ENCODE measurements at regions not wholly inside any gene's neighbourhood (a gene's known extent, or its start where the extent isn't known, plus 50 kb on each side); places are given as distances from the start of the nearest gene placed in this dataset.

DNA sequence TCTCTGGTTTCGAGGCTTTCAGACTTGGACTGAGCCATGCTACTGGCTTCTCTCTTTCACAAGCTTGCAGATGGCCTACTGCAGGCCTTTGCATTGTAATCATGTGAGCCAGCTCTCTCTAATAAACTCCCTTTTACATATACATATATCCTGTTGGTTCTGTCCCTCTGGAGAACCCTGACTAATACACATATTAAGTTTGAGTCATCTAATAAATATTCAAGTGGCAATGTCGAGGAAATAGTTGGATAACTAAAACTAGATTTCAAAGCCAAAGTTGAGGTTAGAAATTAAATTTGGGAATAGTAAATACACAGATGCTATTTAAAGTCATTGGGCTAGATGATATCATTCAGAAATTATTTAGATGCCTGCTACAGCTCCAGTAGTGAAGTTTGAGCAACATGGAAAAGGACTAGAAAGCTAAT is 1343.4 kb downstream of the GRIK2 start:
- TF ChIP-seq IRF1 (CRISPR knock-in tag; IDR thresholded peaks at IDR 0.05) (no peak), MXD4 (CRISPR knock-in tag; IDR thresholded peaks at IDR 0.05; ENCODE audit: borderline replicate concordance) (no peak), CREM (CRISPR knock-in tag; IDR thresholded peaks at IDR 0.05) (no peak), GRHL2 (CRISPR knock-in tag; IDR thresholded peaks at IDR 0.05; ENCODE audit: insufficient replicate concordance, severe bottlenecking) (no peak), CDX4 (CRISPR knock-in tag; IDR thresholded peaks at IDR 0.05; ENCODE audit: borderline replicate concordance) (no peak), TEAD4 (CRISPR knock-in tag; IDR thresholded peaks at IDR 0.05) (no peak), MAX (CRISPR knock-in tag; IDR thresholded peaks at IDR 0.05) (no peak), SMAD4 (CRISPR knock-in tag; IDR thresholded peaks at IDR 0.05) (no peak), ATF1 (CRISPR knock-in tag; IDR thresholded peaks at IDR 0.05) (no peak), USF1 (CRISPR knock-in tag; IDR thresholded peaks at IDR 0.05) (no peak), ARID4B (CRISPR knock-in tag; IDR thresholded peaks at IDR 0.05; ENCODE audit: borderline replicate concordance) (no peak), ZNF232 (CRISPR knock-in tag; IDR thresholded peaks at IDR 0.05) (no peak), E2F1 (CRISPR knock-in tag; IDR thresholded peaks at IDR 0.05) (no peak), ESRRA (CRISPR knock-in tag; IDR thresholded peaks at IDR 0.05; ENCODE audit: borderline replicate concordance) (no peak), FOXK1 (CRISPR knock-in tag; IDR thresholded peaks at IDR 0.05) (no peak), MYBL2 (CRISPR knock-in tag; IDR thresholded peaks at IDR 0.05) (no peak)
- no peak overlapping the region for H3K4me3 Mint-ChIP-seq
- POLR2A ChIA-PET = no interaction called here
- ATAC-seq = 0 out of 2 replicates have a peak, but pooled peaks have one; percentile 16
- peaks cover 16% of the 10 kb centered on the region for H3K4me1 Mint-ChIP-seq
- H3K36me3 Mint-ChIP-seq = no peaks in the 10 kb centered on the region
- H3K27ac Mint-ChIP-seq = no peak overlapping the region
- H3K9me3 Mint-ChIP-seq = no peaks in the 10 kb centered on the region
- CTCF ChIA-PET = no interaction called here
- DNase-seq (ENCODE audit: low spot score) = no peak
- no peaks in the 10 kb centered on the region for H3K27me3 Mint-ChIP-seq (ENCODE audit: low read depth)

DNA sequence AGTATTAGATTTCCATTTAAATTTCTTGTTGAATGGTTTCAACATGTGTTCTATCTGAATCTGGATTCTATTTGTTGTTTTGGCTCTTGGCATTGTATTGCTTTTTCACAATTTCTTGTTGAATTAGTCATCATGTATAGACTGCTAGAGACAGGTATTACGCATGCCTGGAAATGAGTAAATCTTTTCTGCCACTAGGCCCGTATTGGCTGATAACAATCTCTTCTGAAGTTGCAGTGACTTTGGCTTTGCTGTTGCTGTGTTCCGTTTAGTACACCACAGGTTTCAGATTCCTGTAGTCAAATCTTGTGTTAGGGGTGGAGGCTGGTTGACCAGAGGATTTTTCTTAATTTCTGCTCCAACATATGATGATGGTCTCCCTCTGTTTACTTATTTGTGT is 1339.4 kb downstream of the GRIK2 start:
- DNase-seq (ENCODE audit: low spot score) (no peak), ATAC-seq (no peak)
- no peak overlapping the region for H3K4me3 Mint-ChIP-seq
- peaks cover 9% of the 10 kb centered on the region for H3K9me3 Mint-ChIP-seq
- H3K4me1 Mint-ChIP-seq = peaks cover 7% of the 10 kb centered on the region
- H3K36me3 Mint-ChIP-seq = no peaks in the 10 kb centered on the region
- no peak overlapping the region for H3K27ac Mint-ChIP-seq
- CTCF ChIA-PET = no interaction called here
- H3K27me3 Mint-ChIP-seq (ENCODE audit: low read depth) = no peaks in the 10 kb centered on the region
- POLR2A ChIA-PET = no interaction called here
- no peak for TF ChIP-seq ZNF317 (CRISPR knock-in tag; IDR thresholded peaks at IDR 0.05; ENCODE audit: borderline replicate concordance, low read depth)
- TF ChIP-seq, protein P1, sequence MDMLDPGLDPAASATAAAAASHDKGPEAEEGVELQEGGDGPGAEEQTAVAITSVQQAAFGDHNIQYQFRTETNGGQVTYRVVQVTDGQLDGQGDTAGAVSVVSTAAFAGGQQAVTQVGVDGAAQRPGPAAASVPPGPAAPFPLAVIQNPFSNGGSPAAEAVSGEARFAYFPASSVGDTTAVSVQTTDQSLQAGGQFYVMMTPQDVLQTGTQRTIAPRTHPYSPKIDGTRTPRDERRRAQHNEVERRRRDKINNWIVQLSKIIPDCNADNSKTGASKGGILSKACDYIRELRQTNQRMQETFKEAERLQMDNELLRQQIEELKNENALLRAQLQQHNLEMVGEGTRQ (CRISPR knock-in tag; IDR thresholded peaks at IDR 0.05) = no peak
- TF ChIP-seq GABPB1 (CRISPR knock-in tag; IDR thresholded peaks at IDR 0.05) = no peak
- no peak for TF ChIP-seq MXD4 (CRISPR knock-in tag; IDR thresholded peaks at IDR 0.05; ENCODE audit: borderline replicate concordance)
- TF ChIP-seq TEAD1 (CRISPR knock-in tag; IDR thresholded peaks at IDR 0.05) = no peak
- no peak for TF ChIP-seq ZNF396 (CRISPR knock-in tag; IDR thresholded peaks at IDR 0.05; ENCODE audit: borderline replicate concordance)
- no peak for TF ChIP-seq PREB (CRISPR knock-in tag; IDR thresholded peaks at IDR 0.05; ENCODE audit: borderline replicate concordance)
- TF ChIP-seq EMX1 (CRISPR knock-in tag; IDR thresholded peaks at IDR 0.05) = no peak
- TF ChIP-seq, protein P2, sequence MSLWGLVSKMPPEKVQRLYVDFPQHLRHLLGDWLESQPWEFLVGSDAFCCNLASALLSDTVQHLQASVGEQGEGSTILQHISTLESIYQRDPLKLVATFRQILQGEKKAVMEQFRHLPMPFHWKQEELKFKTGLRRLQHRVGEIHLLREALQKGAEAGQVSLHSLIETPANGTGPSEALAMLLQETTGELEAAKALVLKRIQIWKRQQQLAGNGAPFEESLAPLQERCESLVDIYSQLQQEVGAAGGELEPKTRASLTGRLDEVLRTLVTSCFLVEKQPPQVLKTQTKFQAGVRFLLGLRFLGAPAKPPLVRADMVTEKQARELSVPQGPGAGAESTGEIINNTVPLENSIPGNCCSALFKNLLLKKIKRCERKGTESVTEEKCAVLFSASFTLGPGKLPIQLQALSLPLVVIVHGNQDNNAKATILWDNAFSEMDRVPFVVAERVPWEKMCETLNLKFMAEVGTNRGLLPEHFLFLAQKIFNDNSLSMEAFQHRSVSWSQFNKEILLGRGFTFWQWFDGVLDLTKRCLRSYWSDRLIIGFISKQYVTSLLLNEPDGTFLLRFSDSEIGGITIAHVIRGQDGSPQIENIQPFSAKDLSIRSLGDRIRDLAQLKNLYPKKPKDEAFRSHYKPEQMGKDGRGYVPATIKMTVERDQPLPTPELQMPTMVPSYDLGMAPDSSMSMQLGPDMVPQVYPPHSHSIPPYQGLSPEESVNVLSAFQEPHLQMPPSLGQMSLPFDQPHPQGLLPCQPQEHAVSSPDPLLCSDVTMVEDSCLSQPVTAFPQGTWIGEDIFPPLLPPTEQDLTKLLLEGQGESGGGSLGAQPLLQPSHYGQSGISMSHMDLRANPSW (CRISPR knock-in tag; conservative IDR thresholded peaks at IDR 0.05; ENCODE audit: low read depth) = no peak

All from WTC11 (cell line).